ENCODE measurements at regions not wholly inside any gene's neighbourhood (a gene's known extent, or its start where the extent isn't known, plus 50 kb on each side); places are given as distances from the start of the nearest gene placed in this dataset.
A peak's percentile ranks its signal among the peaks of the same experiment; 100 is the strongest.
"Not testable (repeated sequence)": the region's sequence is repeated elsewhere in the genome, so short reads cannot be mapped to it uniquely, and the experiment has no call there.

DNA sequence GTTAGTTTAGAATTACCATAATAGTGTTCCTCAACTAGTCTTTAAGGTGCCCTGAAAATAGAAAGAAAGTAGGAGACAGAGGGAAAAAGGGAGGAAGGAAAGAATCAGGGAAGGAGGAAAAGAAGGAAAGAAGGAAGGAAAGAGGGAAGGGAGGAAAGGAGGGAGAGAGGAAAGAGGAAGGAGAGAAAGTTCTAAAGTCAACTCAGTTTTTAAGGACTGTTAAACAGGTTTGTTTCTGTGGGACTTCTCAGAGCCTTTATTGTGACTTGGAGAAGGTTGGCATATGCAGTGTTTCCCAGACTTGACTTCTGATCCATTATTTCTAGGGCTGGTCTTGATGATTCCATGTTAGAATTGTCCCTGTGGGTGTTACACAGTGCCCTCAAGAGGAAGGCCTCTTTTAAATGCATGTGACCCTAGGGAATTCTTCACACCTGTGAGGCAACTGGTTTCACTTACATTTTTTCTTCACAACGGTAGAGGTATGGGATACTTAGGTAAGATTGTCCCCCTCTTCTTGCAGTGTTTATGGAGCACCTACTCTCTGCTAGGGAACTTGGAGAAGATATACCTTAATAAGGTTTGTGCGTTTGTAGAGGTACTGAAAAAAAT, 132.7 kb upstream of the GMDS start:
- no peak for DNase-seq (ENCODE audit: low read depth in 2 of 2)

DNA sequence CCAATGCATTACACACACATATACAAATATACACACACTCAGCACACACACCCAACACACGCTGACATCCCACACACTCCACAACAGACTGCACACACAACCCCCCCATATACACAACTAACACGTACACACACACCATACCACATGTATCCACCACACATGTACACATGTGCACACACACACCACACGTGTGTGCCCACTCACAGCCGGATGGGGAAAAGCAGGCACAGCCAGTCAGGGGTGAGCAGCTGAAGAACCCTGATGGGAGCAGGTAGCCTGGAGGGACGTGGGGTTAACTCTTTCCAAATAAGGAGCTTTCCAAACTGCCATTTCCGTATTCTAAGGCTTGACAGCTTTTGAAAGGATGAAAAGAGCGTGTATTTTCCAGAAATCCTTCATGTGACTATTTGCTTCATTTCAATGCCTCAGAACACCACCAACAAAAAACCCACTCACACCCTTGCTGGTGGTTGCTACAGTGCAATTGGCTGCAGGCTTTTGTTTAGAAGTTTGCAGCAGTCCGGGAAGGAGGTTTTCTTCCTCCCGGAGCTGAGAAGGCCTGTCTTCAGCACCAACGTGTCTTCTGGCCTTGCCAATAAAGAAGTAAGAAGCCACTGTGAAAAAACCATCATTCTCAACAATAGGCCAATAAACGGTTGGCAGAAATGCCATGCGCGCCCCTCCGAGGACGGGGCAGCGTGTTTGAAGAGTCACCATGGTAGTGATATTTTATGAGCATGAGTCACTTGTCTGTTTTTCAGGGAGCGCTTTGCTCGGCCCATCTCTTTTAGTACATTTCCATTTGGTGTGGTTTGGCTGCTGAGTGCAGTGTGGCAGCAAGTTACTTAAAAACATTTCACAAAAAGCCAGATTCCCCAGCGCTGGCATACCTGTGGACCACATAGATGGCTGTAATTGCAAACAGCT, 131.3 kb upstream of the GMDS start:
- no peak for DNase-seq (ENCODE audit: low read depth in 2 of 2)

- DNase-seq (ENCODE audit: low read depth in 2 of 2), result no peak
Measured at GRCh38 chr6:2375443-2375842, 130.0 kb upstream of the GMDS start.

DNA sequence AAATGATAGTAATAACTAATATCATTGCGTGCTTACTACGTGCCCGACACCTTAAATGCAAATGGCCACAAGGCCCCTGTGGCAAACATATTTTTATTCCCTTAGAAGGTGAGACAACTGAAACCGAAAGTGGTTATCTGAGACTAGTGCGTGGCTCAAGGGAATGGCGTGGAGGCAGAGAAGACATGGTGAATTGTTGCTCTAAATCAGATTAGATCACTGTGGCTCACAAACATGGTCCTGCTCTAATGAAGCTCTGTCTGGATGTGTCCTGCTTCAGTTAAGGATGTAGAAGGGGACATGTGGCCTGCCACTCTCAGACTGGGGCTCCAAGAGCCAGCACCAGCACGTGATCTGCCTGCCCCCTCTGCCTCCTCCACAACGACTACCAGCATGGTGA, 124.2 kb upstream of the GMDS start:
- no peak for DNase-seq (ENCODE audit: low read depth in 2 of 2)

GRCh38 chr6:2363211-2363610, 117.8 kb upstream of the GMDS start:
- no peak for DNase-seq (ENCODE audit: low read depth in 2 of 2)

DNA sequence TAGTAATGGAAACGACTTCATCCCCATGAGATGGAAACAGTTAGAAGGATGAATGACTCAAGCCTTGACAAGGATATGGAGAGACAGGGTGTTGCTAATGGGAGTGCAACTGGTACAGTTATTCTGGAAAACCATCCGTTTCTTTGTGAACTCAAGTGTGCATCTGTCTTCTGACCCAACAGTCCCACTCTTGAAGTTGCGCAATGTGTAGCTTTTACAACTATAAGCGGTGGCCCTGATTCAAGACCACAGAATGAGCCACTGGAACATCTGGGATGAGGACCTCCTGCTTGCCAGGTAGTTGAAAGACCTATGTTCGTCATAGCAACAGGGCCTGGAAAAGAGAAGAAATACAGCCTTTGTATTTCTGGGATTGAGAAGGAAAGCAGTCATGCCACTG, 115.8 kb upstream of the GMDS start:
- DNase-seq (ENCODE audit: low read depth in 2 of 2), result no peak

- no peak for DNase-seq (ENCODE audit: low read depth in 2 of 2)
Measured at GRCh38 chr6:2360716-2361115, 115.3 kb upstream of the GMDS start.

- no peak for DNase-seq (ENCODE audit: low read depth in 2 of 2)
Measured at GRCh38 chr6:2360126-2360525, 114.7 kb upstream of the GMDS start.

GRCh38 chr6:2355150-2355549, 109.7 kb upstream of the GMDS start:
- no peak for DNase-seq (ENCODE audit: low read depth in 2 of 2)

GRCh38 chr6:2354138-2354491, 108.7 kb upstream of the GMDS start:
- no peak for DNase-seq (ENCODE audit: low read depth in 2 of 2)

GRCh38 chr6:2353412-2354137, 108.2 kb upstream of the GMDS start:
- peak; percentile 16 to 21 for DNase-seq (ENCODE audit: low read depth in 2 of 2)

GRCh38 chr6:2351807-2352431, 106.5 kb upstream of the GMDS start:
- no peak for DNase-seq (ENCODE audit: low read depth in 2 of 2)

DNA sequence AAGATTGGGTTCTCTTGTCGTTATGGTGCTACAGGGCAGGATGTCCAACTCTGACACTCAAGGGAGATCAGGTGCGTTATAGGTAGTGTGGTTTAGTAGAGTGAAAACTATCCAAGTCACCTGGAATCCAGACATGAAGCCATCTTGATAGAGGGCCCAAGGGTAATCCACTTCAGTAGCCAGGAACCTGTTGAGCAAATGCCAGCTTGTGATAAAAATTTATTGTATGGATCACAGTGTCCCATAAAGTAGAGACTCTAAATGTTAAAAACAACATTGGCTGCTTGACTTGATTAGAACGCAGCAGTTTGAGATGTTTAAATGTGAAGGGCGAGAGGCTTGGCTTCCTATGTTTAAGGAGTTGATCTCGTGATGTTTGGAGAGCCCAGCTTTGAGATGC, 105.7 kb upstream of the GMDS start:
- DNase-seq (ENCODE audit: low read depth in 2 of 2), result no peak

- no peak for DNase-seq (ENCODE audit: low read depth in 2 of 2)
Measured at GRCh38 chr6:2346078-2346477, 100.7 kb upstream of the GMDS start.

DNA sequence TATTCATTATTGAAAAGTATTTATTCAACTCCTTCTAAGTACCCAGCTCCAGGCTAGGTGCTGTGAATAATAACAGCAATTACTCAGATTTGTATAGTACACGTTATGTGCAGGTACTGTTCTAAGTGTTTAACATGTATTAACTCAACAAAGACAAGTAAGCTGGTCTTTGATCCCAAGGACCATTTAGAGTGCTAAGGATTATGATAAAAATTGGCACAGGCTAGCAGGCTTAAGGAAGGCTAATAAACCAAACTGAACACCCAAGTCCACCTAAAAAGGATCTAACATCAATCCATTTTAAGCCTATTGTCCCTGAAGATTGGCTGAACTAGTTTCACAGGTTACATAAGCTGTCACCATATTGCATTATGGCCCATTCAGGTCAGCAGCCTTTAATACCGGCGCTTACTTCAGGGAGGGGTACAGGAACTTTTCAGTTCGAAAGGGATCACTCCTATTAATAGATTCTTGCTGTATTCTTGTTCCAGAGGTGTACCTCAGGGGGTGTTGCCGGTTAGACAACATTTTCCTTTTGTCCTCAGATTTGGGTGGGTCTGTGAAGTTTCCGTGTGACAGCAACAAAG, 99.0 kb upstream of the GMDS start:
- DNase-seq (ENCODE audit: low read depth in 2 of 2), result no peak

GRCh38 chr6:2327591-2327990, 82.2 kb upstream of the GMDS start:
- DNase-seq (ENCODE audit: low read depth in 2 of 2), result no peak

DNA sequence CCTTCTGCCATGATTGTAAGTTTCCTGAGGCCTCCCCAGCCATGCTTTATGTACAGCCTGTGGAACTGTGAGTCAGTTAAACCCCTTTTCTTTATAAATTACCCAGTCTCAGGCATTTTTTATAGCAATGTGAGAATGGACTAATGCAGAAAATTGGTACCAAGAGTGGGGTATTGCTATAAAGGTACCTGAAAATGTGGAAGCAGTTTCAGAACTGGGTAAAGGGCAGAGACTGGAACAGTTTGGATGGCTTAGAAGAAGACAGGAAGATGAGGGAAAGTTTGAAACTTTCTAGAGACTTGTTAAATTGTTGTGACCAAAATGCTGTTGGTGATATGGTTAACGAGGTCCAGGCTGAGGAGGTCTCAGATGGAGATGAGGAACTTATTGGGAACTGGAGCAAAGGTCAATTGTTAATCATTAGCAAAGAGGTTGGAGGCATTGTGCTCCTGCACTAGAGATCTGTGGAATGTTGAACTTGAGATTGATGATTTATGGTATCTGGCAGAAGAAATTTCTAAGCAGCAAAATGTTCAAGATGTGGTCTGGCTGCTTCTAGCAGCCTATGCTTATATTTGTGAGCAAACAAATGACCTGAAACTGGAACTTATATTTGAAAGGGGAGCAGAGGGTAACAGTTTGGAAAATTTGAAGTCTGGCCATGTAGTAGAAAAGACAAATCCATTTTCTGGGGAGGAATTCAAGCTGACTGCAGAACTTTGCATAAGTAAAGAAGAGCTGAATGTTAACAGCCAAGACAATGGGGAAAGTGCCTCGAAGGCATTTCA, 79.0 kb upstream of the GMDS start:
- DNase-seq (ENCODE audit: low read depth in 2 of 2), result no peak

GRCh38 chr6:2317498-2317897, 72.1 kb upstream of the GMDS start:
- DNase-seq (ENCODE audit: low read depth in 2 of 2), result not testable (repeated sequence)

DNA sequence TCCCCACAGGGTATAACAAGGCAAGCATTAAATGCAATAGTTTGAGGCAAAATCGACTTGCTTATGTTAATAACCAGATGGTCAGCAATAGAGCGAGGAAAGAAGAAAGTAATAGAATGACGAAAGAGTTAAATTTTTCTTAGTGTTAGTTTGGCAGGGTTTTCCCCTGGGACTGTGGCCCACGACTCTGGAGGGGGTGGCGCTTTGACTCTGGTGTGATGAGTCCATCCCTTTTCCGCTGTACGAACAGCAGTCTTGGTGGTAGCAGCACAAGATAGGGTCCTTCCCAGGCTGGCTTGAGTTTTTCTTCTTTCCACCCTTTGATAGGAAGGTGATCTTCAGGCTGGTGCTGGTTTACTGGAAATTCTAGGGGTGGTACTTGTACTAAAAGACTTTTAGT, 69.2 kb upstream of the GMDS start:
- no peak for DNase-seq (ENCODE audit: low read depth in 2 of 2)

DNA sequence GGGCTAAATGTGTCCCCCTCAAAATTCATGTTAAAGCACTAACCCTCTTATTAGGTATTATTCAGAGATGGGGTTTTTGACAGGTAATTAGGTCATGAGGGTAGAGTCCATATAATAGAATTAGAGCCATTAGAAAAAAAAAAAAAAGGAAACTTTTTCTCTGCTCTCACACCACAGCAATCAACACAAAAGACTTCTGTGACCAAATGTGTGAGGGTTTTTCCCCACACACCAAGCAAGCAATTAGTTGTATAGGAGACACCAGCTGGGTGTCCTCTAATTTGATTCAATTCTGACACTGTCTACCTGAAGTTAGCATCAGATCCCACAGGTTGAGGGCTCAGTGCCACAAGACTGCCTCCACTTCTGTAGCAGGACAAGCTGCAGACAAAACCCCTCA, 64.6 kb upstream of the GMDS start:
- no peak for DNase-seq (ENCODE audit: low read depth in 2 of 2)

DNA sequence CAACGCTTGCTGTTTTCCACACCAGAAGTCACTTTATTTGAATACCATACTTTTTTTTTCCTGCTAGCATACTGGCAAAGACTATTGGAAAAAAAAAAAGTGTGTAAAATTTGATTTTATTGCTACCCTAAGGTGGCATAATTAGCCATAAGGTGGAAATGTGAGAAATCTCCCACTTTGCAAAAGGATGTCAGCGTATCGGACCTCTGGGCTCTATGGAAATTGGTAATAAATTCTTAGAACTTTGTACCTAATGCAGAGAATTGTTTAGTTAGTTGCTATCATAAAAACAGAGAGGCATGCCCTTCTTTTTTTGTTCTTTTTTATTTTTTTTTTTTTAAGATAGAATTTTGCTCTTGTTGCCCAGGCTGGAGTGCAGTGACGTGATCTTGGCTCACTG, 63.7 kb upstream of the GMDS start:
- DNase-seq (ENCODE audit: low read depth in 2 of 2), result no peak
